Sigmoid colon (tissue), 4 donors: ENCODE measurements at regions not wholly inside any gene's neighbourhood (a gene's known extent, or its start where the extent isn't known, plus 50 kb on each side); places are given as distances from the start of the nearest gene placed in this dataset.

ENCODE experiments used
- EP300 ChIP-seq, 4 donors: sonication (generic); formaldehyde crosslinking; IDR thresholded peaks; one replicate each; pipeline ENCODE4 v1.6.1; 2017; ENCODE audit warnings: antibody characterized with exemption in 4 of 4
- POLR2A ChIP-seq, 2 donors: fragments of 450-650 bp; IDR thresholded peaks; one replicate each; pipeline ENCODE4 v1.6.1; 2016; ENCODE audit warnings: antibody characterized with exemption in 2 of 2, mild to moderate bottlenecking in 2 of 2, moderate library complexity in 2 of 2
- POLR2AphosphoS5 ChIP-seq, 4 donors: sonication (generic); formaldehyde crosslinking; IDR thresholded peaks; one replicate each; pipeline ENCODE4 v1.6.1; 2017; ENCODE audit warnings: antibody characterized with exemption in 4 of 4
- TF ChIP-seq, protein P1 (sequence below), 4 experiments: fragments of 450-650 bp in 3 of 4; fragments of 200-600 bp in 1 of 4; IDR thresholded peaks; one replicate each; pipeline ENCODE4 v1.5.1; 2016 to 2019; ENCODE audit warnings: antibody characterized with exemption in 4 of 4, mild to moderate bottlenecking in 3 of 4, moderate library complexity in 2 of 4

- TF ChIP-seq, protein P1, sequence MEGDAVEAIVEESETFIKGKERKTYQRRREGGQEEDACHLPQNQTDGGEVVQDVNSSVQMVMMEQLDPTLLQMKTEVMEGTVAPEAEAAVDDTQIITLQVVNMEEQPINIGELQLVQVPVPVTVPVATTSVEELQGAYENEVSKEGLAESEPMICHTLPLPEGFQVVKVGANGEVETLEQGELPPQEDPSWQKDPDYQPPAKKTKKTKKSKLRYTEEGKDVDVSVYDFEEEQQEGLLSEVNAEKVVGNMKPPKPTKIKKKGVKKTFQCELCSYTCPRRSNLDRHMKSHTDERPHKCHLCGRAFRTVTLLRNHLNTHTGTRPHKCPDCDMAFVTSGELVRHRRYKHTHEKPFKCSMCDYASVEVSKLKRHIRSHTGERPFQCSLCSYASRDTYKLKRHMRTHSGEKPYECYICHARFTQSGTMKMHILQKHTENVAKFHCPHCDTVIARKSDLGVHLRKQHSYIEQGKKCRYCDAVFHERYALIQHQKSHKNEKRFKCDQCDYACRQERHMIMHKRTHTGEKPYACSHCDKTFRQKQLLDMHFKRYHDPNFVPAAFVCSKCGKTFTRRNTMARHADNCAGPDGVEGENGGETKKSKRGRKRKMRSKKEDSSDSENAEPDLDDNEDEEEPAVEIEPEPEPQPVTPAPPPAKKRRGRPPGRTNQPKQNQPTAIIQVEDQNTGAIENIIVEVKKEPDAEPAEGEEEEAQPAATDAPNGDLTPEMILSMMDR (IDR thresholded peaks at IDR 0.05): no peak
- no peak for TF ChIP-seq POLR2A (IDR thresholded peaks at IDR 0.05)
- TF ChIP-seq POLR2AphosphoS5 (IDR thresholded peaks at IDR 0.05): no peak
- no peak for TF ChIP-seq EP300 (IDR thresholded peaks at IDR 0.05)
Observed at GRCh38 chr12:96136725-96137378, 57.3 kb upstream of the ELK3 start.
